ENCODE measurements at regions not wholly inside any gene's neighbourhood (a gene's known extent, or its start where the extent isn't known, plus 50 kb on each side); places are given as distances from the start of the nearest gene placed in this dataset.

DNA sequence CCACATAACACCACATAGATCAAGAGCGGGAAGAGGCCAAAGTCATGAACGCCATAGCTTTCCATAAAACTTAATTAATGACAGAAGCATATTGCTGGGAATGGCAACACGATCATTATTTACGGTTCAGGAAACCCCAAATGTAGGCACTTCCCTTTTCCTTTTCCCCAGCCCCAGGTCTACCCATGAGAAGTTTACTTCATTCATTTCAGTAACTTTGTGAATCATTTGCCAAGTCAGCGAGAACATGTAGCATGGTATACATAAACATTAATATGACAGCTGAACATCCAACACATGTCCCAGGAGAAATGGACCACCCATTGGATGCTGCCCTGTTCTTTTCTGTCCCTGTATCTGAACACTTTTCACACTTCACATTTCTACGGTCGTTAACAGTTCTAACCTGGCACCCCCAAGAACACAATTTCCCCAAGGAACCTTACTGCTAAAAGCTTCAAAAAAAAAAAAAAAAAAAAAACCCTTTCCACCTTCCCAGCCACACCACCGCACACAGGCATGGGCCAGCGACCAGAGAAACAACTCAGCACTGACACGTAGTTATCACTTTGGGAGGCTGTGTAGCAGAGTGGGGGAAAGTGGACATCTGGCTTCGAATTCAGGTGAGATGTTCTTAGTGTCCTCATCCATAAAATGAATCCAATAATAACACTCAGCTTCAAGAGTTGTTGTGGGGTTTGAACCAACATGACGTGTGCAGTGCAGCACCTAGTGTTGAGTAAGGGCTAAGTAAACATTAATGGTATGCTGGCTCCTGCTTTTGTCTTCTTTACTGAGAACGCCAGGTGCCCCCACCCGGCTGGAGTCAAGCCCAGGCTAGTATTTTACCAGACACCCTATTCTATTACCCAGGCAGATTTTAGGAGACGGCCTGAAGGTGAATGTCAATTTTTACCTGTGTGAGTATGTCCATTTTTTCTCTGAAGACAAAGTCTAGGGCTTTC, 371.5 kb downstream of the LNPK start:
- no peaks in the 10 kb centered on the region for H3K27me3 ChIP-seq (ENCODE audit: control insufficient read depth in 2 of 2, insufficient read depth in 2 of 2, low read length in 2 of 2)
- H3K4me3 Mint-ChIP-seq: no peak overlapping the region
- DNase-seq (no peak), ATAC-seq (no peak)
- H3K36me3 ChIP-seq (ENCODE audit: control insufficient read depth in 2 of 3, insufficient read depth in 3 of 3, low read length in 3 of 3): no peaks in the 10 kb centered on the region
- H3K27me3 Mint-ChIP-seq: peaks cover 3 to 28% (median 17%) of the 10 kb centered on the region in 5 donors
- ChIA-PET CTCF (no interaction called here), POLR2A (no interaction called here)
- peaks cover 0 to 2% (median 0%) of the 10 kb centered on the region in 11 donors for H3K9me3 Mint-ChIP-seq
- no peaks in the 10 kb centered on the region for H3K9me3 ChIP-seq (ENCODE audit: control insufficient read depth in 2 of 3, low read length in 3 of 3)
- intact Hi-C loops (cut with micrococcal nuclease): no loop called here
- no peak overlapping the region for H3K4me3 ChIP-seq (ENCODE audit: low read length)
- no peaks in the 10 kb centered on the region for H3K36me3 Mint-ChIP-seq
- no peak overlapping the region for H3K27ac Mint-ChIP-seq
- no peaks in the 10 kb centered on the region for H3K4me1 ChIP-seq (ENCODE audit: control insufficient read depth in 2 of 2, insufficient read depth in 2 of 2, low read length in 2 of 2)
- H3K27ac ChIP-seq (ENCODE audit: low read depth, low read length): no peak overlapping the region
- H3K4me1 Mint-ChIP-seq: no peaks in the 10 kb centered on the region

DNA sequence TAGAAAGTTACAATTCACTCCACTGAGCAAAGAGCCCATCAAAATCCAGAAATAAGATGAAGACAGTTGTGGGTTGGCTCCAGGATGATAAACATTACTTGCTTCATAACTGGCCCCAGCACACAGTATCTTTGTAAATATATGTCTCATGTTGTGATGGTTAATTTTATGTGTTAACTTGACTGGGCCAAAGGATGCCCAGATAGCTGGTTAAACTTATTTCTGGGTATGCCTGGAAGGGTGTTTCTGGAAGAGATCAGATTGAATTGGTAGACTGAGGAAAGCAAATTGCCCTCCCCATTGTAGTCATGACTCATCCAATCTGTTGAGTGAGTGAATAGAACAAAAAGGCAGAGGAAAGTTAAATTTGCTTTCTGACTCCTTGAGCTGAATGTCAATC, 373.8 kb downstream of the LNPK start:
- H3K36me3 Mint-ChIP-seq: no peaks in the 10 kb centered on the region
- no peaks in the 10 kb centered on the region for H3K36me3 ChIP-seq (ENCODE audit: control insufficient read depth in 2 of 3, insufficient read depth in 3 of 3, low read length in 3 of 3)
- H3K9me3 ChIP-seq (ENCODE audit: control insufficient read depth in 2 of 3, low read length in 3 of 3): no peaks in the 10 kb centered on the region
- H3K9me3 Mint-ChIP-seq: peaks cover 0 to 4% (median 1%) of the 10 kb centered on the region in 11 donors
- no peaks in the 10 kb centered on the region for H3K4me1 Mint-ChIP-seq
- DNase-seq (no peak), ATAC-seq (no peak)
- no peak overlapping the region for H3K4me3 ChIP-seq (ENCODE audit: low read length)
- peaks cover 0 to 22% (median 16%) of the 10 kb centered on the region in 5 donors for H3K27me3 Mint-ChIP-seq
- CTCF ChIA-PET: no interaction called here
- H3K27ac ChIP-seq (ENCODE audit: low read depth, low read length): no peak overlapping the region
- intact Hi-C loops (cut with micrococcal nuclease): no loop called here
- H3K27me3 ChIP-seq (ENCODE audit: control insufficient read depth in 2 of 2, insufficient read depth in 2 of 2, low read length in 2 of 2): no peaks in the 10 kb centered on the region
- H3K27ac Mint-ChIP-seq: no peak overlapping the region
- POLR2A ChIA-PET: no interaction called here
- no peak overlapping the region for H3K4me3 Mint-ChIP-seq
- H3K4me1 ChIP-seq (ENCODE audit: control insufficient read depth in 2 of 2, insufficient read depth in 2 of 2, low read length in 2 of 2): no peaks in the 10 kb centered on the region

DNA sequence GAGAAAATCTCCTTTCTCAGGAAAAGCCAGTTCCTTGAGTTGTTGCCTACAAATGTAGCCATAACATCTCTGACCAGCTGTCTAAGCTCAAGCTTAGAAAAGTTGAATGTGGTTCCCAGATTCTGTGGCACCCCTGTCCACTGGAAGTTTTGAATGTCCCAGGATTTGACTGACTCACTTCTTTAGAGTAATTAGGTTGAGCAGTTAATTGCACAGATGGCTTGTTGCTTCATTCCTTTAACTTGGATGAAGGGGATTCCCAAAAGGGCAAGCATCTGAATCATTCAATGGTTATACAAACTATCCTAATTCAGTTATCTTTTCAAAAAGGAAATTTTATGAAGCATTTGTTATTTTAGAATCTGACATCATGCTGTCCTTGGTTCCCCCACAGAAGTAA, 374.7 kb downstream of the LNPK start:
- Mint-ChIP-seq H3K36me3 (no peaks in the 10 kb centered on the region), H3K27ac (no peak overlapping the region), H3K27me3 (peaks cover 0 to 22% (median 16%) of the 10 kb centered on the region in 5 donors), H3K4me1 (no peaks in the 10 kb centered on the region), H3K9me3 (peaks cover 0 to 4% (median 1%) of the 10 kb centered on the region in 11 donors), H3K4me3 (no peak overlapping the region)
- ChIA-PET POLR2A (no interaction called here), CTCF (no interaction called here)
- H3K4me3 ChIP-seq (ENCODE audit: low read length): no peak overlapping the region
- DNase-seq (no peak), ATAC-seq (no peak)
- H3K9me3 ChIP-seq (ENCODE audit: control insufficient read depth in 2 of 3, low read length in 3 of 3): no peaks in the 10 kb centered on the region
- no peaks in the 10 kb centered on the region for H3K36me3 ChIP-seq (ENCODE audit: control insufficient read depth in 2 of 3, insufficient read depth in 3 of 3, low read length in 3 of 3)
- no peaks in the 10 kb centered on the region for H3K27me3 ChIP-seq (ENCODE audit: control insufficient read depth in 2 of 2, insufficient read depth in 2 of 2, low read length in 2 of 2)
- no peak overlapping the region for H3K27ac ChIP-seq (ENCODE audit: low read depth, low read length)
- intact Hi-C loops (cut with micrococcal nuclease): no loop called here
- no peaks in the 10 kb centered on the region for H3K4me1 ChIP-seq (ENCODE audit: control insufficient read depth in 2 of 2, insufficient read depth in 2 of 2, low read length in 2 of 2)

DNA sequence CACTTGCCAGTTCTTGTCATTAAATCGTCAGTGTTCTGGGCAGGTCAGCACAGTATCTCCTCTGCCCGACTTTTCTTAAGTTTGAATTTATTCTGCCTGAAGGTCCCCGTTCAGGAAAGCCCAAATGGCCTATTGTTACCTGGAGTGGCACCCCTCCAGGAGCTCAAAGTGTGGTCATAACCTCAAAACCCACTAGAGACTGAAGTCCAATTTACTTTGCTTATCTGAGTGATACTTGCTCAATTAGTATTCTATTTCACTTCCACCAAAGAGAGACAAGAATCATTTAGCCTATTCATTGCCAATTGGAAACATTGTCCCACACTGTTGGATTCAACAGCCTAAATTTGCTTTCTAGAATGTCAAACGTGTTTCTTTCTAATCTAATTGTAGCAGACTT, 375.3 kb downstream of the LNPK start:
- no peaks in the 10 kb centered on the region for H3K4me1 Mint-ChIP-seq
- ChIA-PET POLR2A (no interaction called here), CTCF (no interaction called here)
- no peaks in the 10 kb centered on the region for H3K9me3 ChIP-seq (ENCODE audit: control insufficient read depth in 2 of 3, low read length in 3 of 3)
- peaks cover 0 to 4% (median 2%) of the 10 kb centered on the region in 11 donors for H3K9me3 Mint-ChIP-seq
- ATAC-seq: no peak
- H3K4me3 Mint-ChIP-seq: no peak overlapping the region
- no peak overlapping the region for H3K27ac Mint-ChIP-seq
- H3K27me3 ChIP-seq (ENCODE audit: control insufficient read depth in 2 of 2, insufficient read depth in 2 of 2, low read length in 2 of 2): no peaks in the 10 kb centered on the region
- intact Hi-C loops (cut with micrococcal nuclease): no loop called here
- no peaks in the 10 kb centered on the region for H3K4me1 ChIP-seq (ENCODE audit: control insufficient read depth in 2 of 2, insufficient read depth in 2 of 2, low read length in 2 of 2)
- no peaks in the 10 kb centered on the region for H3K36me3 ChIP-seq (ENCODE audit: control insufficient read depth in 2 of 3, insufficient read depth in 3 of 3, low read length in 3 of 3)
- peaks cover 0 to 22% (median 16%) of the 10 kb centered on the region in 5 donors for H3K27me3 Mint-ChIP-seq
- no peaks in the 10 kb centered on the region for H3K36me3 Mint-ChIP-seq
- no peak for DNase-seq
- H3K4me3 ChIP-seq (ENCODE audit: low read length): no peak overlapping the region
- H3K27ac ChIP-seq (ENCODE audit: low read depth, low read length): no peak overlapping the region

DNA sequence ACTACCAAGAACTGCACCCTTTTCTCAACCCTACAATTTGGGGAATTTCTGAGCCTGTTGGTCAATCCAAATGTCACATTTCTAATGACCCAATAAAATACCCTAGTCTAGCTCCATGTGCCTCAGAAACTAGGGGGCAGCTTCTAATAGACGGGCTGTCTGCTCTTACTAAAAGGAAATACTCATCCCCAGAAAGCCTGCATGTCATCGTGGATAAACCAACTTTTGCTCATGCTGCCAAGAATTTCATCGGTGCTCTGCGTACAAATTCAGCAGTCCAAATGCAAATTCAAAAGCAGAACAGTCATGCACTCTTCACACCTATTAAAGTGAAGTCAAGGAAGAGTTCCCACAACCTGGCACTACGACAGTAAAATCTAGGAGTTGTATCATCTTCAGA, 377.3 kb downstream of the LNPK start:
- Mint-ChIP-seq H3K27ac (no peak overlapping the region), H3K36me3 (peaks cover 0 to 4% (median 0%) of the 10 kb centered on the region in 5 donors), H3K9me3 (peaks cover 0 to 6% (median 2%) of the 10 kb centered on the region in 11 donors), H3K4me1 (no peaks in the 10 kb centered on the region), H3K27me3 (peaks cover 0 to 26% (median 15%) of the 10 kb centered on the region in 5 donors), H3K4me3 (no peak overlapping the region)
- intact Hi-C loops (cut with micrococcal nuclease): no loop called here
- no peaks in the 10 kb centered on the region for H3K27me3 ChIP-seq (ENCODE audit: control insufficient read depth in 2 of 2, insufficient read depth in 2 of 2, low read length in 2 of 2)
- ATAC-seq (no peak), DNase-seq (no peak)
- no peaks in the 10 kb centered on the region for H3K4me1 ChIP-seq (ENCODE audit: control insufficient read depth in 2 of 2, insufficient read depth in 2 of 2, low read length in 2 of 2)
- H3K9me3 ChIP-seq (ENCODE audit: control insufficient read depth in 2 of 3, low read length in 3 of 3): no peaks in the 10 kb centered on the region
- H3K36me3 ChIP-seq (ENCODE audit: control insufficient read depth in 2 of 3, insufficient read depth in 3 of 3, low read length in 3 of 3): no peaks in the 10 kb centered on the region
- ChIA-PET POLR2A (no interaction called here), CTCF (interaction anchor here (0.7 kb wide), 1 partner anchor 59 kb away, joined by 3 read pairs; no protein-coding TSS in a partner anchor)
- H3K4me3 ChIP-seq (ENCODE audit: low read length): no peak overlapping the region
- H3K27ac ChIP-seq (ENCODE audit: low read depth, low read length): no peak overlapping the region

DNA sequence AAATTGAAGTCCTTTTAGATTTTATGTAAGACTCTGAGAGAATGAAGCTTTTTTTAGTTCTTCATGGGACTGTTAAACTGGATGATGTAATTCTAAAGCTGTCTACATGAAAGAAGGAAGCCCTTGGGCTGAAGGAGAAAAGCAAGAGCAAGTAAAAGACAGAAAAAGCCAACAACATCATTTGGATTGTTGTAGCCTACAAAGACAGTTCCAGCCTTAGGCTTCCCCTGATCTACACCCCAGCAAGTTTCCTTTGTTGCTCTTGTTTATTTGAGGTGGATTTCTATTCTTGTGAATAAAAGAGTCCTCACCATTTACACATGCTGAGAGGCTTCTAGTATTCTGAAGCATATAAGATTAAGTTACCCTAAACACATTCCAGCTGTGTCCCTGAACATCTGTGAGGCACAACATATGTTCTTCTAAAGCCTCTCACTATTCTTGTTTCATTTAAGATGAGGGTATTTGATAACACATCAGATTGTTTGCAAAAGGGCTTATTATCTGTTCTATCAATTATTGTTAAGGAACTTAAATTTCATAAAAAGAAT, 377.8 kb downstream of the LNPK start:
- ChIA-PET POLR2A (no interaction called here), CTCF (interaction anchor here (0.7 kb wide), 1 partner anchor 60 kb away, joined by 3 read pairs; no protein-coding TSS in a partner anchor)
- DNase-seq: no peak
- Mint-ChIP-seq H3K4me1 (no peaks in the 10 kb centered on the region), H3K27ac (no peak overlapping the region), H3K9me3 (peaks cover 0 to 6% (median 2%) of the 10 kb centered on the region in 11 donors), H3K4me3 (no peak overlapping the region), H3K36me3 (peaks cover 0 to 4% (median 0%) of the 10 kb centered on the region in 5 donors), H3K27me3 (peaks cover 0 to 30% (median 18%) of the 10 kb centered on the region in 5 donors)
- H3K4me1 ChIP-seq (ENCODE audit: control insufficient read depth in 2 of 2, insufficient read depth in 2 of 2, low read length in 2 of 2): no peaks in the 10 kb centered on the region
- no peaks in the 10 kb centered on the region for H3K9me3 ChIP-seq (ENCODE audit: control insufficient read depth in 2 of 3, low read length in 3 of 3)
- no peak for ATAC-seq
- no peak overlapping the region for H3K4me3 ChIP-seq (ENCODE audit: low read length)
- no peak overlapping the region for H3K27ac ChIP-seq (ENCODE audit: low read depth, low read length)
- H3K36me3 ChIP-seq (ENCODE audit: control insufficient read depth in 2 of 3, insufficient read depth in 3 of 3, low read length in 3 of 3): no peaks in the 10 kb centered on the region
- intact Hi-C loops (cut with micrococcal nuclease): no loop called here
- no peaks in the 10 kb centered on the region for H3K27me3 ChIP-seq (ENCODE audit: control insufficient read depth in 2 of 2, insufficient read depth in 2 of 2, low read length in 2 of 2)

All from naive thymus-derived CD4-positive, alpha-beta T cell (primary cell).